Osteoblast (primary cell): ENCODE measurements at regions not wholly inside any gene's neighbourhood (a gene's known extent, or its start where the extent isn't known, plus 50 kb on each side); places are given as distances from the start of the nearest gene placed in this dataset.

Source experiments
- DNase-seq: peaks from one replicate; pipeline ENCODE4 v3.0.0; 2011; ENCODE audit warnings: low spot score, mixed read lengths; ENCODE audit not compliant: insufficient read length; ENCODE audit errors: missing footprints
- H2AFZ ChIP-seq: 2 replicates; pipeline ENCODE4 v1.6.0; 2011; ENCODE audit warnings: mild to moderate bottlenecking, low read length
- H3K27ac ChIP-seq: 2 replicates; pipeline ENCODE4 v1.5.1; 2011; ENCODE audit warnings: mild to moderate bottlenecking, low read depth, low read length, moderate library complexity
- H3K27me3 ChIP-seq: 2 replicates; pipeline ENCODE4 v1.6.0; 2012; ENCODE audit warnings: mild to moderate bottlenecking, control low read depth, inconsistent platforms, low read length, moderate library complexity; ENCODE audit not compliant: insufficient read depth
- H3K36me3 ChIP-seq: 2 replicates; pipeline ENCODE4 v1.5.1; 2011; ENCODE audit warnings: mild to moderate bottlenecking, low read length, control low read depth, moderate library complexity; ENCODE audit not compliant: insufficient read depth
- H3K4me1 ChIP-seq: 2 replicates; pipeline ENCODE4 v1.5.1; 2011; ENCODE audit warnings: mild to moderate bottlenecking, low read length, control low read depth, moderate library complexity; ENCODE audit not compliant: insufficient read depth
- H3K4me2 ChIP-seq: 2 replicates; pipeline ENCODE4 v1.6.0; 2011; ENCODE audit warnings: mild to moderate bottlenecking, low read length; ENCODE audit not compliant: insufficient read depth
- H3K4me3 ChIP-seq: fragments of 200-600 bp; sonication (generic); 3 replicates; pipeline ENCODE4 v1.5.1; 2012; ENCODE audit warnings: mild to moderate bottlenecking, low read length, inconsistent platforms; ENCODE audit not compliant: insufficient read depth
- H3K79me2 ChIP-seq: 2 replicates; pipeline ENCODE4 v1.6.0; 2012; ENCODE audit warnings: mild to moderate bottlenecking, low read length, control low read depth, inconsistent platforms; ENCODE audit not compliant: insufficient read depth
- H3K9me3 ChIP-seq: 2 replicates; pipeline ENCODE4 v1.5.1; 2011; ENCODE audit warnings: low read depth, low read length, control low read depth
- H4K20me1 ChIP-seq: 2 replicates; pipeline ENCODE4 v1.6.0; 2012; ENCODE audit warnings: mild to moderate bottlenecking, low read length, control low read depth; ENCODE audit not compliant: insufficient read depth
- TF ChIP-seq, protein P1 (sequence below): IDR thresholded peaks from 2 replicates; pipeline ENCODE4 v1.5.1; 2011; ENCODE audit warnings: mild to moderate bottlenecking, low read depth, low read length, moderate library complexity; ENCODE audit errors: extremely low read depth

GRCh38 chr4:18440527-18441202 lies 419.1 kb upstream of the LCORL start:
- H3K4me1 ChIP-seq, result no peaks in the 10 kb centered on the region
- H3K27me3 ChIP-seq, result no peaks in the 10 kb centered on the region
- no peaks in the 10 kb centered on the region for H3K36me3 ChIP-seq
- no peaks in the 10 kb centered on the region for H3K9me3 ChIP-seq
- no peak overlapping the region for H3K4me2 ChIP-seq
- H3K4me3 ChIP-seq, result no peak overlapping the region
- no peak overlapping the region for H2AFZ ChIP-seq
- H4K20me1 ChIP-seq, result no peaks in the 10 kb centered on the region
- no peak for DNase-seq
- no peaks in the 10 kb centered on the region for H3K79me2 ChIP-seq
- TF ChIP-seq, protein P1, sequence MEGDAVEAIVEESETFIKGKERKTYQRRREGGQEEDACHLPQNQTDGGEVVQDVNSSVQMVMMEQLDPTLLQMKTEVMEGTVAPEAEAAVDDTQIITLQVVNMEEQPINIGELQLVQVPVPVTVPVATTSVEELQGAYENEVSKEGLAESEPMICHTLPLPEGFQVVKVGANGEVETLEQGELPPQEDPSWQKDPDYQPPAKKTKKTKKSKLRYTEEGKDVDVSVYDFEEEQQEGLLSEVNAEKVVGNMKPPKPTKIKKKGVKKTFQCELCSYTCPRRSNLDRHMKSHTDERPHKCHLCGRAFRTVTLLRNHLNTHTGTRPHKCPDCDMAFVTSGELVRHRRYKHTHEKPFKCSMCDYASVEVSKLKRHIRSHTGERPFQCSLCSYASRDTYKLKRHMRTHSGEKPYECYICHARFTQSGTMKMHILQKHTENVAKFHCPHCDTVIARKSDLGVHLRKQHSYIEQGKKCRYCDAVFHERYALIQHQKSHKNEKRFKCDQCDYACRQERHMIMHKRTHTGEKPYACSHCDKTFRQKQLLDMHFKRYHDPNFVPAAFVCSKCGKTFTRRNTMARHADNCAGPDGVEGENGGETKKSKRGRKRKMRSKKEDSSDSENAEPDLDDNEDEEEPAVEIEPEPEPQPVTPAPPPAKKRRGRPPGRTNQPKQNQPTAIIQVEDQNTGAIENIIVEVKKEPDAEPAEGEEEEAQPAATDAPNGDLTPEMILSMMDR, result no peak
- no peak overlapping the region for H3K27ac ChIP-seq

DNA sequence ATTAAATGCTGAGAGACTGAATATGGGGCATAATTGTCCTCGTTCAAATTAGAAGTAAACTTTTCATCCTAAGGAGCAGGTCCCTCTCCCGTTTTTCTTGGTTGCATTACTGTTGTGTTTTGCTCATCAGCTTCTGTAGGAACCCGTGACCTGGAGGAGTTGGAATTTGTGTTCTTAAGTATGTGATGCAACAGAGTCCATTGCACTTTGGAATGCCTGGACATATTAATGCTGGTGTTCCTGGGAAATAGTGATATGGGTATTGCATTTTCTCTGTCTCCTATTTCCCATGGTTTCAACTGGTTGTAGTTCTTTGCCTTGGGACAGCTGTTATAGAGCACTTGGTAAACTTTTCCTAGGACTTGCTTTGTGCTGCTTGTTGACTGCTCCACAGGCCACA lies 417.8 kb upstream of the LCORL start:
- Histone ChIP-seq H3K79me2 (no peaks in the 10 kb centered on the region), H3K9me3 (no peaks in the 10 kb centered on the region), H2AFZ (no peak overlapping the region), H4K20me1 (no peaks in the 10 kb centered on the region), H3K4me2 (no peak overlapping the region), H3K27ac (no peak overlapping the region), H3K27me3 (no peaks in the 10 kb centered on the region), H3K4me1 (no peaks in the 10 kb centered on the region), H3K4me3 (no peak overlapping the region), H3K36me3 (no peaks in the 10 kb centered on the region)
- no peak for DNase-seq
- TF ChIP-seq, protein P1, result no peak

- H2AFZ ChIP-seq, result no peak overlapping the region
- H3K27ac ChIP-seq, result no peak overlapping the region
- TF ChIP-seq, protein P1, result no peak
- H4K20me1 ChIP-seq, result no peaks in the 10 kb centered on the region
- H3K4me2 ChIP-seq, result no peak overlapping the region
- no peaks in the 10 kb centered on the region for H3K9me3 ChIP-seq
- H3K4me3 ChIP-seq, result no peak overlapping the region
- no peaks in the 10 kb centered on the region for H3K27me3 ChIP-seq
- DNase-seq, result no peak
- H3K36me3 ChIP-seq, result no peaks in the 10 kb centered on the region
- H3K79me2 ChIP-seq, result no peaks in the 10 kb centered on the region
- no peaks in the 10 kb centered on the region for H3K4me1 ChIP-seq
Measured at GRCh38 chr4:18435781-18436180, 414.2 kb upstream of the LCORL start.

DNA sequence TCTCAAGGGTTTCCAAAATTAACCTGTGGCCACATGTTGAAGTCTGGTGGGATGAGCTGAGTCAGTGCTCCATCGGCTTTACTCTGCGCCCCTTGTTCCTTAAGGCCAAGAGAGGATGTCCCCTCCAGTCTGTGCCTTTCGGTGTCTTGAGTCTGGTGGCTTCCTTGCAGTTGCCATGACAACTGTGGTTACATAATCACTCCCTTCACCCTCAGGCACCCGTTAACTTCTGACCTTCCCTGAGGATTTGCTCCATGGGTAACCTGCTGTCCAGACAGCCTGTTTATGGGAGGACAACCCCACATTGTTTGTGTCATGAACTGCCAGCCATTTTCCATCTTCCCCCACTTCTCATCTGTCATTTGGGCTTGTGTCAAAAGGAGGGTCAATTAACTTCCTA lies 401.1 kb upstream of the LCORL start:
- TF ChIP-seq, protein P1, result no peak
- no peaks in the 10 kb centered on the region for H3K36me3 ChIP-seq

More for the DNA sequence above, 401.1 kb upstream of the LCORL start:
- H3K9me3 ChIP-seq, result no peaks in the 10 kb centered on the region
- no peaks in the 10 kb centered on the region for H3K27me3 ChIP-seq
- H3K4me1 ChIP-seq, result no peaks in the 10 kb centered on the region
- H3K79me2 ChIP-seq, result no peaks in the 10 kb centered on the region
- no peak overlapping the region for H3K4me3 ChIP-seq
- no peak overlapping the region for H2AFZ ChIP-seq
- no peaks in the 10 kb centered on the region for H4K20me1 ChIP-seq
- no peak for DNase-seq
- no peak overlapping the region for H3K27ac ChIP-seq
- H3K4me2 ChIP-seq, result no peak overlapping the region
